SK-N-SH (cell line): ENCODE measurements at regions not wholly inside any gene's neighbourhood (a gene's known extent, or its start where the extent isn't known, plus 50 kb on each side); places are given as distances from the start of the nearest gene placed in this dataset.
A peak's percentile ranks its signal among the peaks of the same experiment; 100 is the strongest.

Experiments
- CTCF ChIA-PET: fragments of 300-600, 350-600 bp; formaldehyde crosslinking; extraction: SDS; loops from one replicate; lab custom pipeline; 2021; lab: Yijun Ruan, JAX
- POLR2A ChIA-PET: fragments of 350-600 bp; sonication (Branson Sonifier 250); formaldehyde crosslinking; extraction: SDS; loops from one replicate; lab custom pipeline; 2020; ENCODE audit warnings: antibody characterized with exemption, inconsistent platforms; lab: Yijun Ruan, JAX
- DNase-seq: peaks from one replicate; pipeline ENCODE4 v3.0.0; 2012
- H2AFZ ChIP-seq: fragments of 200-600 bp; sonication (generic); 2 replicates; pipeline ENCODE4 v1.8.1; 2016; ENCODE audit warnings: antibody characterized with exemption, mild to moderate bottlenecking, low read depth
- H3F3A ChIP-seq: fragments of 200-600 bp; sonication (generic); replicated peaks from 2 replicates; pipeline ENCODE3; 2016; ENCODE audit warnings: antibody characterized with exemption, mild to moderate bottlenecking; ENCODE audit not compliant: insufficient read depth
- H3K27ac ChIP-seq, 2 experiments: fragments of 200-500 bp in 1 of 2; fragments of 200-600 bp in 1 of 2; sonication (Bioruptor generic) in 1 of 2; sonication (generic), shearing (Covaris generic) in 1 of 2; 2 replicates each; pipeline versions ENCODE4 v1.5.1 to v1.6.1; 2014 to 2016; ENCODE audit warnings: low read depth in 2 of 2, inconsistent platforms in 1 of 2, low read length in 1 of 2, mild to moderate bottlenecking in 1 of 2, mixed read lengths in 1 of 2
- H3K27me3 ChIP-seq: fragments of 200-600 bp; sonication (generic), shearing (Covaris generic); 2 replicates; pipeline ENCODE4 v1.6.1; 2016; ENCODE audit warnings: mixed run types; ENCODE audit not compliant: insufficient read depth
- H3K36me3 ChIP-seq, 2 experiments: fragments of 200-500 bp in 1 of 2; fragments of 200-600 bp in 1 of 2; sonication (Bioruptor generic) in 1 of 2; sonication (generic) in 1 of 2; replicated peaks in 1 of 2; 2 replicates each; pipeline versions ENCODE3 to v1.5.1; 2014 to 2016; ENCODE audit warnings: low read length in 1 of 2, mild to moderate bottlenecking in 1 of 2; ENCODE audit not compliant: insufficient read depth in 2 of 2, control insufficient read depth in 1 of 2
- H3K4me1 ChIP-seq, 2 experiments: fragments of 200-500 bp in 1 of 2; fragments of 200-600 bp in 1 of 2; sonication (Bioruptor generic) in 1 of 2; sonication (generic), shearing (Covaris generic) in 1 of 2; 2 replicates each; pipeline versions ENCODE4 v1.5.1 to v1.6.1; 2014 to 2016; ENCODE audit warnings: low read depth in 1 of 2, low read length in 1 of 2, mixed run types in 1 of 2; ENCODE audit not compliant: insufficient read depth in 2 of 2, control insufficient read depth in 1 of 2
- H3K4me2 ChIP-seq: fragments of 200-600 bp; sonication (generic), shearing (Covaris generic); 2 replicates; pipeline ENCODE4 v1.6.1; 2017; ENCODE audit warnings: mixed run types
- H3K4me3 ChIP-seq, 2 experiments: fragments of 200-500 bp in 1 of 2; fragments of 200-600 bp in 1 of 2; sonication (Bioruptor generic) in 1 of 2; sonication (generic), shearing (Covaris generic) in 1 of 2; 2 replicates each; pipeline versions ENCODE4 v1.5.1 to v1.8.1; 2014 to 2016; ENCODE audit warnings: low read depth in 2 of 2, inconsistent platforms in 1 of 2, low read length in 1 of 2, mild to moderate bottlenecking in 1 of 2, mixed read lengths in 1 of 2, moderate library complexity in 1 of 2
- H3K79me2 ChIP-seq: fragments of 200-600 bp; sonication (generic); 2 replicates; pipeline ENCODE4 v1.8.1; 2017; ENCODE audit warnings: mild to moderate bottlenecking; ENCODE audit not compliant: insufficient read depth
- H3K9ac ChIP-seq: fragments of 200-600 bp; sonication (generic); 2 replicates; pipeline ENCODE4 v1.6.1; 2017; ENCODE audit warnings: mixed run types
- H3K9me2 ChIP-seq: fragments of 200-600 bp; sonication (generic); 2 replicates; pipeline ENCODE4 v1.6.1; 2017; ENCODE audit warnings: mixed run types
- H3K9me3 ChIP-seq: fragments of 200-600 bp; sonication (generic); 2 replicates; pipeline ENCODE4 v1.6.1; 2017; ENCODE audit warnings: mixed run types, mild to moderate bottlenecking, moderate library complexity
- H4K20me1 ChIP-seq: fragments of 200-600 bp; sonication (generic); 2 replicates; pipeline ENCODE4 v1.6.1; 2017; ENCODE audit warnings: mild to moderate bottlenecking, mixed run types; ENCODE audit not compliant: insufficient read depth
- CTCF ChIP-seq: fragments of 200-600 bp; sonication (generic); IDR thresholded peaks from 2 replicates; pipeline ENCODE4 v1.6.1; 2017; ENCODE audit warnings: antibody characterized with exemption, mild to moderate bottlenecking, moderate library complexity
- EP300 ChIP-seq, 2 experiments: IDR thresholded peaks; 2 replicates each; pipeline versions ENCODE4 v1.4.0 to v1.6.1; 2012; ENCODE audit warnings: borderline replicate concordance in 1 of 2, low read depth in 1 of 2, low read length in 1 of 2
- EZH2phosphoT487 ChIP-seq: fragments of 200-600 bp; sonication (generic); IDR thresholded peaks from 2 replicates; pipeline ENCODE4 v1.6.1; 2017; ENCODE audit warnings: low read depth, mixed run types, mild to moderate bottlenecking, antibody characterized with exemption, moderate library complexity, borderline replicate concordance
- FOSL2 ChIP-seq: IDR thresholded peaks from 2 replicates; pipeline ENCODE4 v1.4.0; 2012; ENCODE audit warnings: low read depth, mild to moderate bottlenecking, moderate library complexity, borderline replicate concordance
- FOXM1 ChIP-seq: IDR thresholded peaks from 2 replicates; pipeline ENCODE4 v1.4.0; 2012; ENCODE audit warnings: low read depth, mild to moderate bottlenecking
- GABPA ChIP-seq: IDR thresholded peaks from 2 replicates; pipeline ENCODE4 v1.4.0; 2012; ENCODE audit warnings: low read depth, mild to moderate bottlenecking
- IRF3 ChIP-seq: fragments of 150-350 bp; IDR thresholded peaks from 2 replicates; pipeline ENCODE4 v1.6.1; 2016; ENCODE audit warnings: mild to moderate bottlenecking, low read depth, low read length
- JUND ChIP-seq: IDR thresholded peaks from 2 replicates; pipeline ENCODE4 v1.4.0; 2012
- MAX ChIP-seq: IDR thresholded peaks from 2 replicates; pipeline ENCODE4 v1.4.0; 2012; ENCODE audit warnings: low read depth
- MEF2A ChIP-seq: IDR thresholded peaks from 2 replicates; pipeline ENCODE4 v1.4.0; 2012; ENCODE audit warnings: low read depth, borderline replicate concordance
- MXI1 ChIP-seq: IDR thresholded peaks from 2 replicates; pipeline ENCODE4 v1.6.1; 2012; ENCODE audit warnings: mild to moderate bottlenecking, low read depth, low read length, improper control_type of control experiment
- POLR2AphosphoS5 ChIP-seq: IDR thresholded peaks from 2 replicates; pipeline ENCODE4 v1.6.1; 2012; ENCODE audit warnings: low read depth, low read length
- RAD21 ChIP-seq: IDR thresholded peaks from 2 replicates; pipeline ENCODE4 v1.6.1; 2012; ENCODE audit warnings: mild to moderate bottlenecking, low read length
- RFX5 ChIP-seq: IDR thresholded peaks from 2 replicates; pipeline ENCODE4 v1.6.1; 2012; ENCODE audit warnings: mild to moderate bottlenecking, improper control_type of control experiment, low read length
- TAF1 ChIP-seq: IDR thresholded peaks from 2 replicates; pipeline ENCODE4 v1.6.1; 2012; ENCODE audit warnings: low read depth, mild to moderate bottlenecking, low read length, moderate library complexity, borderline replicate concordance
- TCF12 ChIP-seq: IDR thresholded peaks from 2 replicates; pipeline ENCODE4 v1.4.0; 2012
- USF1 ChIP-seq: IDR thresholded peaks from 2 replicates; pipeline ENCODE4 v1.4.0; 2012; ENCODE audit warnings: low read depth, borderline replicate concordance
- YY1 ChIP-seq: IDR thresholded peaks from 2 replicates; pipeline ENCODE4 v1.4.0; 2012; ENCODE audit warnings: low read depth, mild to moderate bottlenecking
- ZBTB33 ChIP-seq: IDR thresholded peaks from 2 replicates; pipeline ENCODE4 v1.4.0; 2012; ENCODE audit warnings: low read depth, borderline replicate concordance
- WGBS: methylation state at CpG from one replicate; pipeline ENCODE4 v1.1.6; 2017; ENCODE audit warnings: low lambda C conversion rate; 5-methylcytosine and 5-hydroxymethylcytosine counted together

- H3K4me3 ChIP-seq, result no peak overlapping the region
- CTCF ChIA-PET, result interaction anchor here (1.1 kb wide), 1 partner anchor 16 kb away, joined by 3 read pairs; no protein-coding TSS in a partner anchor
- no peak for TF ChIP-seq FOXM1
- TF ChIP-seq FOSL2, result no peak
- no peak for TF ChIP-seq TAF1
- no peak for TF ChIP-seq YY1
- TF ChIP-seq RAD21, result no peak
- TF ChIP-seq EP300 (IDR thresholded peaks at IDR 0.05; ENCODE audit: borderline replicate concordance in 1 of 2, low read depth in 1 of 2, low read length in 1 of 2), result no peak
- TF ChIP-seq IRF3, result no peak
- H3K9me3 ChIP-seq, result no peaks in the 10 kb centered on the region
- no peaks in the 10 kb centered on the region for H3F3A ChIP-seq
- no peak overlapping the region for H3K9ac ChIP-seq
- H4K20me1 ChIP-seq, result no peaks in the 10 kb centered on the region
- no peaks in the 10 kb centered on the region for H3K9me2 ChIP-seq
- H3K27me3 ChIP-seq, result no peaks in the 10 kb centered on the region
- peak overlapping the region in 1 of 2 experiments; percentile 44; a peak in 2 of 4 replicates for H3K27ac ChIP-seq
- WGBS, result 38% methylated on average over 9 of the region's 9 CpGs
- no peak for DNase-seq
- H3K4me1 ChIP-seq, result peaks cover 0 to 12% of the 10 kb centered on the region in 2 experiments; a peak in 2 of 4 replicates
- POLR2A ChIA-PET, result no interaction called here
- no peak overlapping the region for H3K4me2 ChIP-seq
- H2AFZ ChIP-seq, result no peak overlapping the region
- H3K79me2 ChIP-seq, result no peaks in the 10 kb centered on the region
- H3K36me3 ChIP-seq, result no peaks in the 10 kb centered on the region
Observed at GRCh38 chr5:5705010-5705409, 282.5 kb downstream of the ICE1 start.

- no peak overlapping the region for H3K4me3 ChIP-seq
- TF ChIP-seq MAX (no peak), FOXM1 (no peak), MEF2A (no peak), CTCF (no peak), YY1 (no peak), ZBTB33 (no peak), USF1 (no peak), MXI1 (no peak), GABPA (no peak), JUND (no peak), EZH2phosphoT487 (no peak), TCF12 (no peak), POLR2AphosphoS5 (no peak), RFX5 (no peak), FOSL2 (no peak)
- TF ChIP-seq, all 33 proteins: peak for 0
- Histone ChIP-seq H4K20me1 (no peaks in the 10 kb centered on the region), H3K27me3 (no peaks in the 10 kb centered on the region), H3K9me3 (no peaks in the 10 kb centered on the region), H3K9me2 (no peaks in the 10 kb centered on the region), H2AFZ (no peak overlapping the region), H3K27ac (peak overlapping the region in 1 of 2 experiments; percentile 48; a peak in 2 of 4 replicates), H3K4me1 (peaks cover 0 to 6% of the 10 kb centered on the region in 2 experiments; a peak in 2 of 4 replicates), H3K79me2 (no peaks in the 10 kb centered on the region), H3K9ac (no peak overlapping the region), H3K4me2 (no peak overlapping the region), H3F3A (no peaks in the 10 kb centered on the region), H3K36me3 (no peaks in the 10 kb centered on the region)
- 19% methylated on average over 2 of the region's 2 CpGs for WGBS
- POLR2A ChIA-PET, result no interaction called here
- CTCF ChIA-PET, result interaction anchor here (0.7 to 1.1 kb wide), 2 partner anchors 15 to 25 kb away, joined by 3 read pairs; no protein-coding TSS in a partner anchor
- DNase-seq, result no peak
Observed at GRCh38 chr5:5704352-5704751, 281.9 kb downstream of the ICE1 start.
